Putamen (tissue), 1 donor: ENCODE measurements at regions not wholly inside any gene's neighbourhood (a gene's known extent, or its start where the extent isn't known, plus 50 kb on each side); places are given as distances from the start of the nearest gene placed in this dataset.
A peak's percentile ranks its signal among the peaks of the same experiment; 100 is the strongest.

Experiments
- DNase-seq: peaks from one replicate; pipeline ENCODE4 v3.0.0-alpha.2; 2016; ENCODE audit warnings: low spot score

DNA sequence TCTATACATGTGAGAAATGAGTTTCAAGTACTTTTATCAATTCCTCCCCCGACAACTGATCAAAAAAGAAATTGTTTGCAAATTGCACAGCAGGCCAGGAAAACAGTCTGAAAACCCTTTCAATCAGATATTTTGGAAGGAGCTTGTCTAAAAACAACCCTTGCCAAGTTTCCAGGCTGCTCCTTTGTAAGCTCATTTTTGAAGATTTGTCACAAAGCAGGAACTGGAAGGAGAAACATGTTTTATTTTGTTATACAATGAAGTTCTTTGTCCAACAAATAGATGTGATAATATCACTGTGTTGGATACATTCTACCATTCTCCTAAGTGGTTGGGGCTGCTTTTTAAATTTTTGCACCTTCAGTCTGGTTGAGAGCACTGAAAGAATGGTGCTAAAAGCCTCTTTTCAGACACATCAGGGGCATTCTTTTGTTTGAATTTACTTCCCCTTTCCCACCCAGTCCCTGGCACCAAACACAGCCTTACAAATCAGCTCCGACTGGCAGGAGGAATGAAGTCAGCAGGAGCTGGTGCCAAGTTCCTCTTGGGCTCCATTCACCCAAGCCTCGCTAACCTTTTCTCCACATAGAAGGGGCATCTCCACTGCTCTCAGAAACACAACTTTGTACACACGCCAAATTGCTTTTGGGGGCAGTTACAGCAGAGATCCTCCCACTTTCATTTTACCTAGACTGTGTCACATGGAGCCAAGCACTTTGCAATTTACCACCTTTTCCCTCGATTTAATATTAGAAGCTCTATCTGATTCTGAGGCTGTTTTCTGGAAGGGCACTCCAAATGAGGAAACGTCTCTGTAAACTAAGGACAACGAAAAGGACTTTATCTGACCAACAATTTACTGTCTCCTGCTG lies 88.0 kb downstream of the C1D start:
- peak; percentile 70 for DNase-seq

DNA sequence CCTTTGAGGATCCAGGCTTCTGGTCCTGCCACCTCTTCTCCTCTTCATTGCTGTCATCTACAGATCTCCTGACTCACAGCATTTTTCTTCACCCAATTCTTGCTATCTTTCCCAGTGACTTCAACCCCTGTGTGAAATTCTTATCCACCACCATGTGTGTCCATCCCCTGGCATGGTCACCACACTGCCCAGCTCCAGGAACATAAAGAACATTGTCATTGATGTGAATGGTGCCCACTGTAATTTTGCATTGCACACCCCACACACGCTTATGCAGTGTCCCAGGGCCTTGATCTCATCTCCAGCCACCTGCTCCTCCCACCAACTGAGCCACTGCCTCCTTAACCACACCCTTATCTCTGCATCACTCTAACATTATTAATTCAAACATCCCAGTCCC lies 85.3 kb downstream of the C1D start:
- no peak for DNase-seq

GRCh38 chr2:67982956-67983355 lies 79.8 kb downstream of the C1D start:
- DNase-seq = no peak

- DNase-seq = no peak
Observed at GRCh38 chr2:67984600-67984999, 78.2 kb downstream of the C1D start.

DNA sequence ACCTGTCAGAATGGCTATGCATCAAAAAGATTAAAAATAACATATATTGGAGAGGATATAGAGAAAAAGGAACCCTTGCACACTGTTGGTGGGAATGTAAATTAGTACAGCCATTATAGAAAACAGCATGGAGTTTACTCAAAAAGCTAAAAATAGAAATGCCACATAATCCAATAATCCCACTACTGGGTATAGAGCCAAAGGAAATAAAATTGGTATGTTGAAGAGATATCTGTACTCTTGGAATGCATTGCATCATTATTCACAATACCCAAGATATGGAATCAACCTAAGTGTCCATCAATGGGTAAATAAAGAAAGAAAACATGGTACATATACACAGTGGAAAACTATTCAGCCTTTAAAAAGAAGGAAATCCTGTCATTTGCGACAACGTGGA lies 77.2 kb downstream of the C1D start:
- DNase-seq = no peak

DNA sequence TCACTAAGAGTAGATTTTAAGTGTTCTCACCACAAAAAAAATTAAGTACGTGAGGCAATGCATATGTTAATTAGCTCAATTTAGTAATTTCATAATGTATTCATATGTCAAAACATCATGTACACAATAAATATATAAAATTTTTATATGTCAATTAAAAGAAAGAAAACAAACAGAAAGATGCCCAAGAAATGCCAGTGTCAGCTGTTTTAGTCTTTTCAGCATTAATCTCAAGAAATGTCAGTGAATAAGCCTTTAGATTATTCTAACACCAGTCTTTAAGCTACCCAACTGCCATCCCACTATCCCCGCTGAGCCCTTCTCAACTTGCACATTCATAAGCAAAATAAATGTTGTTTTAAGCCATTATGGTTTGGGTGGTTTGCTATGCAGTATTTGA lies 76.5 kb downstream of the C1D start:
- no peak for DNase-seq
